ENCODE measurements at regions not wholly inside any gene's neighbourhood (a gene's known extent, or its start where the extent isn't known, plus 50 kb on each side); places are given as distances from the start of the nearest gene placed in this dataset.

GRCh38 chr11:97019305-97019704, 629.5 kb downstream of the JRKL start:
- no peak overlapping the region for H3K4me3 ChIP-seq (ENCODE audit: insufficient read depth, low read length, poor library complexity, severe bottlenecking)
- H3F3A ChIP-seq (ENCODE audit: insufficient read depth), result no peaks in the 10 kb centered on the region
- TF ChIP-seq CTCF (IDR thresholded peaks at IDR 0.05; ENCODE audit: insufficient read depth, low read length, poor library complexity, severe bottlenecking), result no peak
- no peak for TF ChIP-seq EZH2phosphoT487 (conservative IDR thresholded peaks at IDR 0.05; ENCODE audit: low read length)
- no peaks in the 10 kb centered on the region for H3K27me3 ChIP-seq (ENCODE audit: low read length)
- H3K27ac ChIP-seq (ENCODE audit: low read depth, low read length), result no peak overlapping the region
- no peaks in the 10 kb centered on the region for H3K9me2 ChIP-seq (replicated peaks; ENCODE audit: insufficient read depth, low read length)
- H3K9ac ChIP-seq (ENCODE audit: low read length), result no peak overlapping the region
- no peak overlapping the region for H3K4me2 ChIP-seq (ENCODE audit: low read depth, low read length, poor library complexity, severe bottlenecking)
- H4K20me1 ChIP-seq (ENCODE audit: low read depth, low read length), result no peaks in the 10 kb centered on the region
- no peak overlapping the region for H2AFZ ChIP-seq (ENCODE audit: low read depth, low read length, severe bottlenecking)
- H3K36me3 ChIP-seq (ENCODE audit: low read length), result no peaks in the 10 kb centered on the region
- H3K9me3 ChIP-seq (ENCODE audit: insufficient read depth, low read length), result no peaks in the 10 kb centered on the region
- H3K79me2 ChIP-seq (ENCODE audit: insufficient read depth, low read length), result no peaks in the 10 kb centered on the region

GRCh38 chr11:97019754-97020153, 629.9 kb downstream of the JRKL start:
- H3K36me3 ChIP-seq (ENCODE audit: low read length), result no peaks in the 10 kb centered on the region
- no peak overlapping the region for H3K4me3 ChIP-seq (ENCODE audit: insufficient read depth, low read length, poor library complexity, severe bottlenecking)
- H3K27me3 ChIP-seq (ENCODE audit: low read length), result no peaks in the 10 kb centered on the region
- H4K20me1 ChIP-seq (ENCODE audit: low read depth, low read length), result no peaks in the 10 kb centered on the region
- no peak overlapping the region for H3K9ac ChIP-seq (ENCODE audit: low read length)
- no peaks in the 10 kb centered on the region for H3K79me2 ChIP-seq (ENCODE audit: insufficient read depth, low read length)
- H3K4me2 ChIP-seq (ENCODE audit: low read depth, low read length, poor library complexity, severe bottlenecking), result no peak overlapping the region
- TF ChIP-seq CTCF (IDR thresholded peaks at IDR 0.05; ENCODE audit: insufficient read depth, low read length, poor library complexity, severe bottlenecking) (no peak), EZH2phosphoT487 (conservative IDR thresholded peaks at IDR 0.05; ENCODE audit: low read length) (no peak)
- H2AFZ ChIP-seq (ENCODE audit: low read depth, low read length, severe bottlenecking), result no peak overlapping the region
- H3K27ac ChIP-seq (ENCODE audit: low read depth, low read length), result no peak overlapping the region
- no peaks in the 10 kb centered on the region for H3K9me3 ChIP-seq (ENCODE audit: insufficient read depth, low read length)
- H3F3A ChIP-seq (ENCODE audit: insufficient read depth), result no peaks in the 10 kb centered on the region
- H3K9me2 ChIP-seq (replicated peaks; ENCODE audit: insufficient read depth, low read length), result no peaks in the 10 kb centered on the region

- TF ChIP-seq CTCF (IDR thresholded peaks at IDR 0.05; ENCODE audit: insufficient read depth, low read length, poor library complexity, severe bottlenecking) (no peak), EZH2phosphoT487 (conservative IDR thresholded peaks at IDR 0.05; ENCODE audit: low read length) (no peak)
- Histone ChIP-seq H3K9me3 (ENCODE audit: insufficient read depth, low read length) (no peaks in the 10 kb centered on the region), H3K9me2 (replicated peaks; ENCODE audit: insufficient read depth, low read length) (no peaks in the 10 kb centered on the region), H3F3A (ENCODE audit: insufficient read depth) (no peaks in the 10 kb centered on the region), H2AFZ (ENCODE audit: low read depth, low read length, severe bottlenecking) (no peak overlapping the region), H3K9ac (ENCODE audit: low read length) (no peak overlapping the region), H3K79me2 (ENCODE audit: insufficient read depth, low read length) (no peaks in the 10 kb centered on the region), H3K27ac (ENCODE audit: low read depth, low read length) (no peak overlapping the region), H3K4me3 (ENCODE audit: insufficient read depth, low read length, poor library complexity, severe bottlenecking) (no peak overlapping the region), H4K20me1 (ENCODE audit: low read depth, low read length) (no peaks in the 10 kb centered on the region), H3K27me3 (ENCODE audit: low read length) (no peaks in the 10 kb centered on the region), H3K36me3 (ENCODE audit: low read length) (no peaks in the 10 kb centered on the region), H3K4me2 (ENCODE audit: low read depth, low read length, poor library complexity, severe bottlenecking) (no peak overlapping the region)
Measured at GRCh38 chr11:97022955-97023354, 633.1 kb downstream of the JRKL start.
